H1 (cell line): ENCODE measurements at regions not wholly inside any gene's neighbourhood (a gene's known extent, or its start where the extent isn't known, plus 50 kb on each side); places are given as distances from the start of the nearest gene placed in this dataset.

Source experiments
- E2F6 ChIP-seq: IDR thresholded peaks from 2 replicates; pipeline ENCODE4 v1.6.1; 2012; ENCODE audit warnings: inconsistent platforms
- JUN ChIP-seq: IDR thresholded peaks from 2 replicates; pipeline ENCODE4 v1.6.1; 2011; ENCODE audit warnings: low read depth, mild to moderate bottlenecking, improper control_type of control experiment, low read length
- MAX ChIP-seq: IDR thresholded peaks from 2 replicates; pipeline ENCODE4 v1.6.1; 2012; ENCODE audit warnings: inconsistent platforms
- SIN3A ChIP-seq, 2 experiments: IDR thresholded peaks in 1 of 2; conservative IDR thresholded peaks in 1 of 2; 2 replicates each; pipeline ENCODE4 v1.6.1; 2011 to 2012; ENCODE audit warnings: low read length in 2 of 2, improper control_type of control experiment in 1 of 2, low read depth in 1 of 2, mild to moderate bottlenecking in 1 of 2
- SRF ChIP-seq: IDR thresholded peaks from 2 replicates; pipeline ENCODE4 v1.6.1; 2011; ENCODE audit warnings: mild to moderate bottlenecking, low read depth, low read length, moderate library complexity
- TBP ChIP-seq: IDR thresholded peaks from 2 replicates; pipeline ENCODE4 v1.6.1; 2011; ENCODE audit warnings: low read depth, low read length, improper control_type of control experiment
- ZNF274 ChIP-seq: IDR thresholded peaks from 2 replicates; pipeline ENCODE4 v1.7.0; 2012; ENCODE audit warnings: low read length, borderline replicate concordance; ENCODE audit errors: extremely low read depth
- TF ChIP-seq, protein P1 (sequence below): fragments of 300-600 bp; sonication (generic); IDR thresholded peaks from 2 replicates; pipeline ENCODE4 v1.7.1; 2012; ENCODE audit warnings: low read length, moderate library complexity, mild to moderate bottlenecking, inconsistent platforms; ENCODE audit not compliant: insufficient replicate concordance

GRCh38 chr16:80273635-80274538, 266.9 kb upstream of the DYNLRB2 start (continued):
- TF ChIP-seq, protein P1, sequence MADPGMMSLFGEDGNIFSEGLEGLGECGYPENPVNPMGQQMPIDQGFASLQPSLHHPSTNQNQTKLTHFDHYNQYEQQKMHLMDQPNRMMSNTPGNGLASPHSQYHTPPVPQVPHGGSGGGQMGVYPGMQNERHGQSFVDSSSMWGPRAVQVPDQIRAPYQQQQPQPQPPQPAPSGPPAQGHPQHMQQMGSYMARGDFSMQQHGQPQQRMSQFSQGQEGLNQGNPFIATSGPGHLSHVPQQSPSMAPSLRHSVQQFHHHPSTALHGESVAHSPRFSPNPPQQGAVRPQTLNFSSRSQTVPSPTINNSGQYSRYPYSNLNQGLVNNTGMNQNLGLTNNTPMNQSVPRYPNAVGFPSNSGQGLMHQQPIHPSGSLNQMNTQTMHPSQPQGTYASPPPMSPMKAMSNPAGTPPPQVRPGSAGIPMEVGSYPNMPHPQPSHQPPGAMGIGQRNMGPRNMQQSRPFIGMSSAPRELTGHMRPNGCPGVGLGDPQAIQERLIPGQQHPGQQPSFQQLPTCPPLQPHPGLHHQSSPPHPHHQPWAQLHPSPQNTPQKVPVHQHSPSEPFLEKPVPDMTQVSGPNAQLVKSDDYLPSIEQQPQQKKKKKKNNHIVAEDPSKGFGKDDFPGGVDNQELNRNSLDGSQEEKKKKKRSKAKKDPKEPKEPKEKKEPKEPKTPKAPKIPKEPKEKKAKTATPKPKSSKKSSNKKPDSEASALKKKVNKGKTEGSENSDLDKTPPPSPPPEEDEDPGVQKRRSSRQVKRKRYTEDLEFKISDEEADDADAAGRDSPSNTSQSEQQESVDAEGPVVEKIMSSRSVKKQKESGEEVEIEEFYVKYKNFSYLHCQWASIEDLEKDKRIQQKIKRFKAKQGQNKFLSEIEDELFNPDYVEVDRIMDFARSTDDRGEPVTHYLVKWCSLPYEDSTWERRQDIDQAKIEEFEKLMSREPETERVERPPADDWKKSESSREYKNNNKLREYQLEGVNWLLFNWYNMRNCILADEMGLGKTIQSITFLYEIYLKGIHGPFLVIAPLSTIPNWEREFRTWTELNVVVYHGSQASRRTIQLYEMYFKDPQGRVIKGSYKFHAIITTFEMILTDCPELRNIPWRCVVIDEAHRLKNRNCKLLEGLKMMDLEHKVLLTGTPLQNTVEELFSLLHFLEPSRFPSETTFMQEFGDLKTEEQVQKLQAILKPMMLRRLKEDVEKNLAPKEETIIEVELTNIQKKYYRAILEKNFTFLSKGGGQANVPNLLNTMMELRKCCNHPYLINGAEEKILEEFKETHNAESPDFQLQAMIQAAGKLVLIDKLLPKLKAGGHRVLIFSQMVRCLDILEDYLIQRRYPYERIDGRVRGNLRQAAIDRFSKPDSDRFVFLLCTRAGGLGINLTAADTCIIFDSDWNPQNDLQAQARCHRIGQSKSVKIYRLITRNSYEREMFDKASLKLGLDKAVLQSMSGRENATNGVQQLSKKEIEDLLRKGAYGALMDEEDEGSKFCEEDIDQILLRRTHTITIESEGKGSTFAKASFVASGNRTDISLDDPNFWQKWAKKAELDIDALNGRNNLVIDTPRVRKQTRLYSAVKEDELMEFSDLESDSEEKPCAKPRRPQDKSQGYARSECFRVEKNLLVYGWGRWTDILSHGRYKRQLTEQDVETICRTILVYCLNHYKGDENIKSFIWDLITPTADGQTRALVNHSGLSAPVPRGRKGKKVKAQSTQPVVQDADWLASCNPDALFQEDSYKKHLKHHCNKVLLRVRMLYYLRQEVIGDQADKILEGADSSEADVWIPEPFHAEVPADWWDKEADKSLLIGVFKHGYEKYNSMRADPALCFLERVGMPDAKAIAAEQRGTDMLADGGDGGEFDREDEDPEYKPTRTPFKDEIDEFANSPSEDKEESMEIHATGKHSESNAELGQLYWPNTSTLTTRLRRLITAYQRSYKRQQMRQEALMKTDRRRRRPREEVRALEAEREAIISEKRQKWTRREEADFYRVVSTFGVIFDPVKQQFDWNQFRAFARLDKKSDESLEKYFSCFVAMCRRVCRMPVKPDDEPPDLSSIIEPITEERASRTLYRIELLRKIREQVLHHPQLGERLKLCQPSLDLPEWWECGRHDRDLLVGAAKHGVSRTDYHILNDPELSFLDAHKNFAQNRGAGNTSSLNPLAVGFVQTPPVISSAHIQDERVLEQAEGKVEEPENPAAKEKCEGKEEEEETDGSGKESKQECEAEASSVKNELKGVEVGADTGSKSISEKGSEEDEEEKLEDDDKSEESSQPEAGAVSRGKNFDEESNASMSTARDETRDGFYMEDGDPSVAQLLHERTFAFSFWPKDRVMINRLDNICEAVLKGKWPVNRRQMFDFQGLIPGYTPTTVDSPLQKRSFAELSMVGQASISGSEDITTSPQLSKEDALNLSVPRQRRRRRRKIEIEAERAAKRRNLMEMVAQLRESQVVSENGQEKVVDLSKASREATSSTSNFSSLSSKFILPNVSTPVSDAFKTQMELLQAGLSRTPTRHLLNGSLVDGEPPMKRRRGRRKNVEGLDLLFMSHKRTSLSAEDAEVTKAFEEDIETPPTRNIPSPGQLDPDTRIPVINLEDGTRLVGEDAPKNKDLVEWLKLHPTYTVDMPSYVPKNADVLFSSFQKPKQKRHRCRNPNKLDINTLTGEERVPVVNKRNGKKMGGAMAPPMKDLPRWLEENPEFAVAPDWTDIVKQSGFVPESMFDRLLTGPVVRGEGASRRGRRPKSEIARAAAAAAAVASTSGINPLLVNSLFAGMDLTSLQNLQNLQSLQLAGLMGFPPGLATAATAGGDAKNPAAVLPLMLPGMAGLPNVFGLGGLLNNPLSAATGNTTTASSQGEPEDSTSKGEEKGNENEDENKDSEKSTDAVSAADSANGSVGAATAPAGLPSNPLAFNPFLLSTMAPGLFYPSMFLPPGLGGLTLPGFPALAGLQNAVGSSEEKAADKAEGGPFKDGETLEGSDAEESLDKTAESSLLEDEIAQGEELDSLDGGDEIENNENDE = no peak
- TF ChIP-seq SIN3A (conservative IDR thresholded peaks at IDR 0.05 in 1 of 2, IDR thresholded peaks at IDR 0.05 in 1 of 2; ENCODE audit: low read depth in 1 of 2, low read length in 2 of 2) (no peak), JUN (no peak), E2F6 (no peak), TBP (no peak), SRF (no peak), ZNF274 (no peak), MAX (no peak)
